GM19043 (cell line): ENCODE measurements at regions not wholly inside any gene's neighbourhood (a gene's known extent, or its start where the extent isn't known, plus 50 kb on each side); places are given as distances from the start of the nearest gene placed in this dataset.
"Not testable (repeated sequence)": the region's sequence is repeated elsewhere in the genome, so short reads cannot be mapped to it uniquely, and the experiment has no call there.

Experiments
- ATAC-seq: cut with Tn5 transposase; IDR thresholded peaks from one replicate; pipeline ENCODE4 v1.9.1; 2021; ENCODE audit warnings: low read depth; ENCODE audit not compliant: unreplicated experiment

- no peak for ATAC-seq
Measured at GRCh38 chr6:2611092-2611491, 139.6 kb downstream of the MYLK4 start.

GRCh38 chr6:2608503-2608902 lies 142.2 kb downstream of the MYLK4 start:
- no peak for ATAC-seq

- no peak for ATAC-seq
Measured at GRCh38 chr6:2600363-2600762, 150.4 kb downstream of the MYLK4 start.

GRCh38 chr6:2599817-2600216 lies 150.9 kb downstream of the MYLK4 start:
- no peak for ATAC-seq

GRCh38 chr6:2598867-2599266 lies 151.9 kb downstream of the MYLK4 start:
- ATAC-seq = no peak

GRCh38 chr6:2597991-2598390 lies 152.7 kb downstream of the MYLK4 start:
- no peak for ATAC-seq

- not testable (repeated sequence) for ATAC-seq
Measured at GRCh38 chr6:2597457-2597856, 153.3 kb downstream of the MYLK4 start.

GRCh38 chr6:2596222-2596621 lies 154.5 kb downstream of the MYLK4 start:
- no peak for ATAC-seq

- no peak for ATAC-seq
Measured at GRCh38 chr6:2594868-2595267, 155.9 kb downstream of the MYLK4 start.

GRCh38 chr6:2593167-2593566 lies 157.6 kb downstream of the MYLK4 start:
- ATAC-seq = no peak

GRCh38 chr6:2589171-2589661 lies 161.5 kb downstream of the MYLK4 start:
- no peak for ATAC-seq

- no peak for ATAC-seq
Measured at GRCh38 chr6:2583459-2583858, 167.3 kb downstream of the MYLK4 start.

GRCh38 chr6:2582268-2582667 lies 168.5 kb downstream of the MYLK4 start:
- ATAC-seq = no peak

GRCh38 chr6:2581611-2582010 lies 169.1 kb downstream of the MYLK4 start:
- no peak for ATAC-seq

GRCh38 chr6:2581011-2581410 lies 169.7 kb downstream of the MYLK4 start:
- no peak for ATAC-seq

- ATAC-seq = no peak
Measured at GRCh38 chr6:2579804-2580570, 170.7 kb downstream of the MYLK4 start.

GRCh38 chr6:2579241-2579761 lies 171.4 kb downstream of the MYLK4 start:
- no peak for ATAC-seq

GRCh38 chr6:2578767-2579166 lies 172.0 kb downstream of the MYLK4 start:
- no peak for ATAC-seq

GRCh38 chr6:2576499-2576898 lies 174.2 kb downstream of the MYLK4 start:
- no peak for ATAC-seq

GRCh38 chr6:2575236-2575635 lies 175.5 kb downstream of the MYLK4 start:
- no peak for ATAC-seq

- ATAC-seq = not testable (repeated sequence)
Measured at GRCh38 chr6:2569420-2569819, 181.3 kb downstream of the MYLK4 start.

GRCh38 chr6:2566048-2566447 lies 184.7 kb downstream of the MYLK4 start:
- no peak for ATAC-seq
